ENCODE measurements at regions not wholly inside any gene's neighbourhood (a gene's known extent, or its start where the extent isn't known, plus 50 kb on each side); places are given as distances from the start of the nearest gene placed in this dataset.

DNA sequence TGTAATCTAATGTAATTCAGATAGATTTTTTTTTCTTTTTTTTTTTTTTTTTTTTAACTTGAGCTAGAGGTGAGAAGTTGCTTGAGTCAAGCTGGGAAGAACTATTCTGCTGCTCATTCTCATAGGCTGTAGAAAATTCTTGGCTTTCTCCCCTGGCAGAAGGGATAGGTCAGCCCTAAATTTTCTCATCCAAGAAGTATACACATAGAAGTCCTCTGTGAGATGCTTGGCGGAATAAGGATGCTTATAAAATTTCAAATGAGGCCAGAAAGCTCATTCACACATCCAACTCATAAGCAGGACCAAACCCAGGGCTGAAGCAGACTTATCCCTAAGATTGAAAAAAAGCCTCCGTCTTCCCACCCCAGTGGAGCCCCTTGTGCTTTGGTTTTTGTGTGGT is 572.5 kb downstream of the SQOR start:
- TF ChIP-seq, protein P1, sequence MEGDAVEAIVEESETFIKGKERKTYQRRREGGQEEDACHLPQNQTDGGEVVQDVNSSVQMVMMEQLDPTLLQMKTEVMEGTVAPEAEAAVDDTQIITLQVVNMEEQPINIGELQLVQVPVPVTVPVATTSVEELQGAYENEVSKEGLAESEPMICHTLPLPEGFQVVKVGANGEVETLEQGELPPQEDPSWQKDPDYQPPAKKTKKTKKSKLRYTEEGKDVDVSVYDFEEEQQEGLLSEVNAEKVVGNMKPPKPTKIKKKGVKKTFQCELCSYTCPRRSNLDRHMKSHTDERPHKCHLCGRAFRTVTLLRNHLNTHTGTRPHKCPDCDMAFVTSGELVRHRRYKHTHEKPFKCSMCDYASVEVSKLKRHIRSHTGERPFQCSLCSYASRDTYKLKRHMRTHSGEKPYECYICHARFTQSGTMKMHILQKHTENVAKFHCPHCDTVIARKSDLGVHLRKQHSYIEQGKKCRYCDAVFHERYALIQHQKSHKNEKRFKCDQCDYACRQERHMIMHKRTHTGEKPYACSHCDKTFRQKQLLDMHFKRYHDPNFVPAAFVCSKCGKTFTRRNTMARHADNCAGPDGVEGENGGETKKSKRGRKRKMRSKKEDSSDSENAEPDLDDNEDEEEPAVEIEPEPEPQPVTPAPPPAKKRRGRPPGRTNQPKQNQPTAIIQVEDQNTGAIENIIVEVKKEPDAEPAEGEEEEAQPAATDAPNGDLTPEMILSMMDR (IDR thresholded peaks at IDR 0.05; ENCODE audit: low read length), result no peak
- no peak for TF ChIP-seq EZH2 (IDR thresholded peaks at IDR 0.05; ENCODE audit: borderline replicate concordance, low read length)
